ENCODE measurements at regions not wholly inside any gene's neighbourhood (a gene's known extent, or its start where the extent isn't known, plus 50 kb on each side); places are given as distances from the start of the nearest gene placed in this dataset.

DNA sequence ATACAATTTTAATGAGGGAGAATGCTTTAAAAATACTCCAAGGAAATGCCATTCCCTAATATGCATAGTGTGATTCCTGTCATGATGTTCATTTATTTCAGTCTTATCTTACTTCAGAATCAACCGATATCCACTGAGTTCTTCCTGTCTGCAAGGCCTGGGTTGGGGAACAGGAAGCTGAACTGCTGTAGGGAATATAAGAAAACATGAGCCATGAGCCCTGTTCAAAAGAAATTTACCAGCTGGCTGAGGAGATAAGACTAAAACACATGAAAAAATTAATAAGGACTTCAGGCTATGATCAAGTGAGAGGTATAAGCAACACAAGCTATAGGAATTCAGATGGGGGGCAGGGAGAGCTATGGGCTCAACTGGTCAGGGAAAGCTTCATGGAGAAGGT lies 184.7 kb downstream of the PLPP4 start:
- no peak for DNase-seq

DNA sequence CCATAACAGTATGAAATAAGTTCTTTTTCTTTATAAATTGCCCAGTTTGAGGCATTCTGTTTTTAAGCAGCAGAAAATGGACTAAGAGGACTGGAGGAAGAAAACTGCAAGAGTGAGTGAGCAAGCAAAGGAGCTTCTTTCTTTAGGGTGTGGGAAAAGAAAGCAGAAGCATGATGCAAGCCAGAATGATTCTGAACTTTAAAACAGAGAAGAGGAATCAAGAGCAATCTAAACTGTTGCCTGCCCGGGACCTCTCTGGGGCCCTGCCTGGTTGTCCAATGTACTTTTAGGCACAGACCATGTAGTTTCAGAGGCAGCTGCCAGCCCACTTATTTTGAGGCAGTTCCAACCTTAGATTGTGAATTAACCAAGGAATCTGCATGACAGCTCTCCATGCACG lies 186.3 kb downstream of the PLPP4 start:
- no peak for DNase-seq

DNA sequence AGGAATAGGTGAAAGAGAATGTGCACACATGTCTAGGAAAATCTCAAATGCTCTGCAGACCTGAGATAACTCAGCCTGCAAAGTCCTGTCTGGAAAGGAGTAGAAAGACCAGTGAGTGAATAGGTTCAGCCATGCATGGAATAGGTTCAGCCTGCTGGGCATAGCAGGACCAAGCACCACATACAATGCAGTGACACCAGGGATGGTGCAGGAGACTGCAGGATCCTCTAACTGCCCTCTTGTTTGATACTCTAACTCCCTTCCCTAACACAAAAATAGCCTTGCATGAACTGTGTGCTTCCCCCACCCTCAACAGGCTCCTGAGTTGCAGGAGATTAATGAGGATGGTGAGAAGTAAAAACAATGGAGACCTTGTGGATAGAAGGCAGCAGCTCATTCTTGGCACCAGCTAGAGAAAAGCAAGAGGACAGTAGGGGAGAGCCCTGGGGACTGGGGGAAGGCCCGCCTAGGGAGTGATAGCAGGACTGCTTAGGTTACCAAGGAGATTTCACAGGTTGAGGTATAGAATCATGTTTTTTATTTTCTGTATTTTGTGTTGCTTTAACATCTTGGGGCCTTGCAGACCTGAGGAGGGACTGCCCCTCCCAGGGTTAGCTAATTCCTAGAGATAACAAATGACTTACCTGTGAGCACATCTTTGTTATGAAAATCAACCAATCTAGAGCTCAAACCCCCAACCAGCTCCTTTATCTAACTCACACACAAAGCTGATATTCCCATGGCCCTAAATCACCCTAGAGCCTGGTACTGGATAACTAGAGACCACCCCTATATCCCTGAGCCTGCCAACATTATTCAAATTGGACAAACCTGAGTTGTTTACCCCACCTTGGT lies 187.8 kb downstream of the PLPP4 start:
- DNase-seq: no peak

DNA sequence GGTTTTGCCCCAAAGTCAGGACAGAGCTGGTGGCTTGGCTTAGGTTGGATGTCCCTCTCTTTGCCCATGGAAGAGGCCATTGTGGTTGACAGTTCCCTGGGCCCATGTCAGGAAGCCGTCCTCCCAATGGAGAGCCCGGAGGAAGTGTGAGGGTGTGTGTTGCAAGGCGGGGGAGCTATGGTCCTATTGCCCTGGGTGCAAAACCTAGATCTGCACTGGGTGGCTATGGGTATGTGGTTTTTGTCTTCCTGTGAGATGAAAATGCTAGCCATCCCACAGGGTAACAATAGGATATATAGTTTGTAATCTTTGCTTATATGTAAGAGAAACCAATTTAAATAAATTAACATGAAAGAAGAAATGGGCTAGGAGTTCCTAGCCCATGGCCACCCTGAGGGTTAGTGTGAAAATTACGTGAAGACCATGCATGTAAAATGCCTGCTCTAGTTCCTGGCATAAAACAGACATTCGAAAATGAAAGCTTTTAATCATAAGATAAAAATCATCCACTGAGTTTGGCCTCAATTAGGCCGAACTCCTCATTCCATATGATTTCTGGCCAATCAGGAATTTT lies 189.2 kb downstream of the PLPP4 start:
- DNase-seq: no peak

DNA sequence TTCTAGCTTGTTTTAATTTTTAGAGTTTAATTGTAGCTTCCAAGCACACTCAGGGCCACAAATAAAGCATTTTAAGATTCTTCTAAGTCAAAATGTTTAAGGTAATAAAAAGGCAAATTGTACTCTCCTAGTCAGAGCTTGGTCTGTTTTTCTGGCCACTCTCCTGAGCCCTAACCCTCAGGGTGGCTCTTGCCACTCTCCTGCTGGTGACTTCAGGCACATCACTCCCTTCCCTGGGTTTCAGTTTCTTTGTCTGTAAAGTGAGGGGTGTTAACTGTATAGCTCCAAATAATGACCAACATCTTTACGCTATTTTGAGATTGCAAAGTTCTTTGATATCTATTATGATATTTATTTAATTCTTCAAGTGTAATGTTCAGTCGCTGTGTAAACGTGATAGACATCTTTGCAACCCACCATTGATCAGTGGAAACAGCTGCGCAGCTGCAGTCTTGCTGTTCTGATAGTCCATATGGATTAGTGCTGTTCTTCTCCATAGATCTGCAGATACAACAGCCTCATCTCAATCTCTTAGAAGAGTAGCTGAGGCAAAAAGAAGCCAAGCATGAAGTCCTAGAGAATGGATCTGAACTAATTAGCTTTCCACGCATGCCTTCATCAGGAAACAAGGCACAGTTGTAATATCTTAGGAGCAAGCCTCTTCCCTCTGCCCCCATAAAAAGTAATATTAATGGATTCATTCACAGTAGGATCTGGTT lies 189.9 kb downstream of the PLPP4 start:
- no peak for DNase-seq

DNA sequence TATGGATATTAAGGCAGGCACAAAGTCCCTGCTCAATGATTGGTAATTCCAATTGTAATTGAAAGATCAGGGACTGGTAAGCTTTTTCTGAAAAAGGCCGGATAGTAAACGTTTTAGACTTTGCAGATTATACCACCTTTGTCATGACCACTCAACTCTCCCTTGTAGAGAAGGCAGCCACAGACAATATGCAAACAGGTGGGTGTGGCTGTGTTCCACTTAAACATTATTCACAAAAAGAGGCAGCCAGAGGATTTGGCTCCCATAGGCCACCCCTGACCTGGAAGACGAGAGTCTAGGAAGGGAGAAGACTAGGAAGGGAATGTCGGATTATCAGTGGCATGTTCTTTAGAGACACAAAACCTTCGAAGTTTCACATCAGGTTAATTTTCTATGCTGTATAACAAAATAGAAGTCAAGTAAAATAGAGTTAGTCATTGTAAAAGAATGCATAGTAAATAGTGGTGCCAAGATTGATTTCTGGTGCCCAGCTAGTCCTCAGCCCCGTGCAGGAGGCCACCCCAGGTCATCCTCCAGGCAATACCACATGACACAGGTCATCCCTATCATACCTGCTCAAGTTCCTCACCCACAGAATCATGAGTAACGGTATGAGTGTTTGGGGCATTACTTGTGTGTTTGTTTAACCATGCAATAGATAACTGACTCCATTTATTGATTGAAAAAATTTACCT lies 193.8 kb downstream of the PLPP4 start:
- DNase-seq: no peak

DNA sequence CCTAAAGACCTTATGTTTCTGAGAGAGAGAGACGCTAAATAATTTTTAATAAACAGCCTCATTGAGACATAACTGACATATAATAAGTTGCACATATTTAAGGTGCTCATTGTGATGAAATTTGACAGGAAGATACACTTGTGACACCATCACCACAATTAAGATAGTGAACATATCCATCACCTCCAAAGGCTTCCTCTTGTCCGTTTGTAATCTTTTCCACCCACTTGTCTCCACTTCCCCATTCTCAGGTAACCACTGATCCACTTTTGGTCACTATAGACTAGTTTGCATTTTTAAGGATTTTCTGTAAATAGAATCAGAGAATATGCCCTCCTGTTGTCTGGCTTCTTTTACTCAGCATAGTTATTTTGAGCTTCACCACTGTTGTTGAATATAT lies 195.1 kb upstream of the WDR11 start:
- DNase-seq: no peak

DNA sequence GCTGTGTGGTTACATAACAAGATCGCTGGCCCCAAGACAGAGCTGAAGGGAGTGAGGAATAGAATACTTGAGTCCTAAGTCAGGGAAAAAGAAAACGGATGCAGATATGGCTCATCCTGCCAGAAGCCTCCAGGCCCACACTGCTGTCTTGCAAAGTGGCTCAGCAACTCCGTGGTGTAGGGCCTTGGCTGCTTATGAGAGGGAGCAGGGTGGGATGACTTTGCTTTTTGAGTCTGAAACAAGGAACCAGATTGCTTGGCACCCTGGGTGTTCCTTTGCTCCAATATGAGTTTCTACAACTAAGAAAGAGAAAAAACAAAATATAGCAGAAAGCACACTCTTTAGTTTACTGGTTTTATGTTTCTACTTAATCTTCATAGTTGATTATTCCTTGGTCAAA lies 193.8 kb upstream of the WDR11 start:
- no peak for DNase-seq

DNA sequence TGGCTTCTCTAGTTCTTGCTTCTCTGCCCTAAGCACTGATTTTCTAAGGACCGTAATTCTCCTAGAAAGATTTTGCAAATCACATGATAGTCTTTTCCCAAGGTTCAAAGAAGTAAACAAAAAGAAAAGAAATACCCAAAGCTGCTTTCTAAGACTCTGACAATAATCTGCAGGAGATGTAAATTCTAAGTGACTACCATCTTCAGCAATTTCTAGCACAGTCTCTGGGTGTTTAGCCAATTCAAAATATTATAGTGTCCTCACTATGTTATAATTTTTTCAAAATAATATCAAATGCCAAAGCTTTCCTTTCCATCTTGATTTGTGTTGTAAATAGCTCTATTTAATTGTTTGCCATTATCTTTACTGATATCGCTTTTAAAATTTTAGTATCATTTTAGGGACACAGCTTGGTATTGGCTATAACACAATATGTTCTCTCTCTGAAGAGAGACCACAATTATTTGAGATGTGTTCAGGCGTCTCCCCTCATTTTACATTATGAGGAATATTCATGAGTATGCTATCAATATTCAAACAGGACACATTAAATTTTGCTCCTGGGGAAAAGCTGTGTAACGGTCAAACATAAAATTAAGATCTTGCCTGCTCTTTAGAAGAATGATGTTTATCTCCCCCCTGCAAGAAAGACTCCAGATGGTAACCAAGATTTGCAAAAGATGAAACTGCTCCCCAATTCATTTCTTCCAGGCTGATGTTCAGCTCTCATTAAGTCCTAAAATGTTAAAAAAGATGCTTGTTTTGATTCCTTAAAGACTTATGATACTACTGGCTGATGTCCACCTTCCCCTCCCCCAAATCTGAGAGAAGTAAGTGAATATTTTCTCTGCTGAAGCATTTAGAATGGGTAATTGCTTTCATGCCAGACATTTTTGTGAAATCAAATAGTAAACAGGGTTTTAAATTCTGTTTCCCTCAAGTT lies 191.9 kb upstream of the WDR11 start:
- no peak for DNase-seq

DNA sequence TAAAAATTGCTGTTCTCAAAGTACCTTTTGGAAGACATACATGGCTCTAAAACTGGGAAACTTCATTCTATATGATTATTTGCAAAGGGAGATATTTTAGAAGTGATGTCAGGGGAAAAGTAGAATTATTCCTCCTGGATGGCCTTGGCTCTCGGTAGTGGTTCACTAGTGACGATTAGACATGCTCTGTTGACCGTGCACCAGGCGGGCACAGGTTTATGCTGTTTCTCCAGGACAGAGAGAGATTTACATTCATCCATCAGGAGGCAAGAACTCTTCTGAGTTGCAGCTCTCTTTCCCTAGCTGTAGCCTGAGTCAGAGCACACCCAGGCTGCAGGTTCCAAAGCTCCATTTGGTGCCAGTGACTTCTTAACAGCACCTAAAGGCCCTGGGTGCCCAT lies 184.9 kb upstream of the WDR11 start:
- DNase-seq: no peak

DNA sequence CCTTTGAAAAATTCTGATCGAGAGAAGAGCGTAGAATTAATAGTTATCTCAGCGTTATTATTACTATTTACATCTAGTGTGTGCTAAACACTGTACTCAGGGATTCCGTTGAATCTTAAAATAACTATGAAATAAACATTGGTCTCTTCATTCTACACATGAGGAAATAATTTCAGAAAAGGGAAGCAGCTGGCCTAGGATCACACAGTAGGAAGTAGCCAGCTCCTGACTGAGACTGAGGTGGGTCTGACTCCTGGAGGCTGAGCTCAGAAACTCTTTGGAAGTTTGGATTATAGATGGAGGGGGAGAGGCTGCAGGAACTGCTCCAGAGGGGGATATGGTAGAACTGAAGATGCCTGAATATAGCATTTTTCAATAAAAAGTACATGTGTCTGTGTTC lies 183.9 kb upstream of the WDR11 start:
- DNase-seq: no peak

DNA sequence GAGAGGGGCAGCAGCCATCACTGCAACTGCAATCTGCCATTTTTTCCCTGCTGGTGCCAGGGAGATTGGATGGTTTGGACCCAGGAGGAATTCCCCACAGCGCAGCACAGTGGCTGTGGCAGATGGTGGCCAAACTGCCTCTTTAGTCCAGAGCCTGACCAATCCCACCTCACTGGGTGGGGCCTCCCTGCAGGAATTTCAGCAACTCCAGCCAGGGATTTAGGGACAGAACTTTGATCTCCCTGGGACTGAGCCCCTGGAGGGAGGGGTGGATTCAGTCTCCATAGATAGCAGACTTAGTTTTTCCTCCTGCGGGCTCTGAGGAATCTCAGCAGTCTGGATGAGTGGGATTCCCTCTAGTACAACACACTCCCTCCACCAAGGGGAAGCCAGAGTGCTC lies 179.7 kb upstream of the WDR11 start:
- no peak for DNase-seq

DNA sequence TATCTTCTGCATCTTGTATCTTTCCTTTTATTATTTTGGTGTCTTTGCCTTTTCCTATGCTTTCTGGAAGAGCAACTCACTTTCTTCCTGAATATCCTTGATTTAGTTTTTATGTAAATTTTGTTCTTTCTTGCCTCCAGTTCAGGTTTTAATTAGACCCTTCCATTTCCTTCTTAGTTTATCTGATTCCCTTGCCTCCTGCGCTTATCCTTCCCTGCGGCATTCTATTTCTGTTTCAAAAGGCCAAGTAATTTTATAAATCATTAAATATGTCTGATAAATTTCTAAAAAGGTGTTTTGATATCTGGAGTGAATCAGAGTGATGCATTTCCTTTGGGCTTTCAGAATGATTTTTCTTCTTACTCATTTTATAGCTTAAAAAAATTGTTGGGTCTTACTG lies 167.7 kb upstream of the WDR11 start:
- DNase-seq: no peak

DNA sequence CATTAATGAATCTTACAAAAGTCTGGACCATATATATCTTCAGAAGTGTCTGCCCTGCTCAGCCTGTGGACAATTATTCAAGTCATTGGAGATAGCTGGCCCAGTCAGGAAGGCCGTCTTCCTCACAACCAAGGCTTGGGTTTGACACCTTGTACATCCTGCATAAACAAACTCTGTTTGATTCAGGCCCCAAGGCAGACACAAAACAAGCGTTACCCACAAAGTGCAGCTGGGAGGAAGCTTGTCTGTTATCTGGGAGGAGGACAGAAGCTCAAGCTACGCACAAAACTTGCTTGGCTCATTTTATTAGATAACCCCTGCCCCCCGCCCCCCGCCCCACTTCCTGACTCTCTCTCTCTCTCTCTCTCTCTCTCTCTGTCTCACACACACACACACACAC lies 166.9 kb upstream of the WDR11 start:
- DNase-seq: no peak

DNA sequence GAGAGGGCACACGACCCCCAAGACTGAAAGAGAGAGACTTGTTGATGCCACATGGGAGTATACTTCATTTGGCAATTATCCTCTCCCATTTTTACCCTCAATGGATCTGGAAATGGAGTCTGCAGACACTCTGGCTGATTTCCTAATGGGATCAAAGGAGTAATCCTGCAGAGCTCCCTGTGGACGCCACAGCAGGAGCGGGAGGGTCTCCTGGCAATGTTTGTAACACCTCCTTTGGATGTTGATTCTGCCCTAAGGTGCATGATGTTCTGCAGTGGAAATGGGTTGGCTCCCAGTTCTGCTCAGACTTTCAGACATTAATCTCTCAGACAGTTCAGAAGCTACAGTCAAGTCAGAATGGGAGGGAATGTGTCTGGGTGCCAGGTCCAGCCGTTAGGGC lies 166.0 kb upstream of the WDR11 start:
- DNase-seq: no peak

DNA sequence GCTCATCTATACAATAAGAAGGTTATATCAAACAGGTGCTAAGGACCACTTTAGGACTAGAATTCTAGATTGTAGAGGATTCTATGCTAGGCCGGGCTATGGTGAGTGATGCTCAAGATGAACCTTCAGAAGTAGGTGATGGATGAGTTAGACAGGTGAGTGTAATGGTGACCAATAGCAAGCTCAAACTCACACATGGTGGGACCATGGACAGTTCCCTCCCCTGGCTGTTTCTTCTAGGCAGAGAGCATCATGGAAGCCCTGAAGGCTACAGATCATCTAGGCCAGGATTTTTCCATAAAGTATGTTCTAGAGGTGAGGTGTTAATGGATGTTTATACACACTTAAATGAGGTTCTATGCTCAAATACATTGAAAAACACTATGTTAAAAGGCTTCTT lies 162.2 kb upstream of the WDR11 start:
- no peak for DNase-seq

DNA sequence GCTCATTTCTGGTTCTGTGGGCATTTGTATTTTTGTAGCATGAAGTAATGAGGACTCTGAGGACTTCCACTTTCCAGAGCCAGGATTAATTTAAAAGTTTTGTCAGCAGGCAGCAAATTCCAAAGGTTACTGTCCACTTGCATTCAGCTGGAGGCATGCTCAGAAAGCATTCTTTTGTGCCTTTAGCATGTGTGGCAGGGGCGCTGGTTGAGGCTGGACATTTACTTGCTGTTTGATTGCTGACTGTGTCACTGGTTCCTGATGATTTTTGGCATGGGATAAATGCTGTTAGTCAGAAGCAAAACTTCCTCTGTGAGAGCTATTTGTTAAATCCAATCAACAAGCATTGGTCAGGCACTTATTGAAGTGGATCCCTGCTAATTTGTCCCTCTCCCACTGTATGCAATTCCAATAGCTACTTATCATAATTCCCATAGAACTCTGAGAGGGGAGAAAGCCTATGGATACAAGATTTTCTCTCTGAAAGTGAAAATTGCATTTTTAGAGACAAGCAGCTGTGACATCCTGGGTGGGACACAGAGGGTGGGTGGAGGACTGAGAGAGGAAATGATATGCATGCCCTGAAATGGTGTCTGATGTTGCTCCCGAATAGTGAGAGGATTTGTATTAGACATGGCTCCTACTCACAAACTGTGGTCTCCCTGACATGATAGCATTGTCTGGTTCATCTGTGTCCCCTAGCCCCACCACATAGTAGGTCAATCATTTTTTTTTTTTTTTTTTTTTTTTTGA lies 161.2 kb upstream of the WDR11 start:
- no peak for DNase-seq

DNA sequence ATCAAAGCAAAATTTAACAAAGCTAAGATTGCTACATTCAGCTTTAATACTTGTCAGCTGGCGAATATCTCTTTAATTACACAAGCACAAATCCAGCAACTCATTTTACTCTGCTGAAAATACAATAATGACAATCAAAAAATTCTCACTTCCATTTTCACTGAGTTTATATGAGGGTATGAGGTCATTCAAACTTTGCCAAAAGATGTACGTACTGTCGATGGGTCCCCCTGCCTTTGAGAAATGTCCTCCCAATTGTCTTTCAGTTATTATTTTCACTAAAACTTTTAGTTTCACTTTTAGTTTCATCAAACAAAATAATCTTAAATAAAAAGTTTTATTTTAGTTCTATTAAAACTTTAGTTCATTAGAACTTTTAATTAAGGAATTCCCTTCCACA lies 159.5 kb upstream of the WDR11 start:
- no peak for DNase-seq

DNA sequence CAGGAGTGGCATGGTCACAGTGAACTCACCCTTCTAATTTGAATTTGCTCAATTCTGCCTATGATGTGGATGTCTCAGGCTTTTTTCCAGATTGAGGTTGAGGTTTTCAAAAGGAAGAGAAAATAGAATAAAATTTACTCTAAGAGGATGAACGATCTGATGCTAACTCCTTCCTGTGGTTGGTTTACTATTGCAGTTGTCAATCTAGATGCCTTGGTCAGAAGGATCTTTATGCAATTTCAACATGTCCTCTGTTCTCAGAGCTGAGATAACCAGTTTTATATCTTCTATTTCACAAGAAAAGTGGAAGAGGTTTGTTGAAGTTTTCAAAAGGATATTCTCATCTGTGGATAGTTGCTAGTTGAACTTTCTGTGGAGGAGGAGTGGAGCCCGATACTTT lies 150.7 kb upstream of the WDR11 start:
- DNase-seq: no peak

DNA sequence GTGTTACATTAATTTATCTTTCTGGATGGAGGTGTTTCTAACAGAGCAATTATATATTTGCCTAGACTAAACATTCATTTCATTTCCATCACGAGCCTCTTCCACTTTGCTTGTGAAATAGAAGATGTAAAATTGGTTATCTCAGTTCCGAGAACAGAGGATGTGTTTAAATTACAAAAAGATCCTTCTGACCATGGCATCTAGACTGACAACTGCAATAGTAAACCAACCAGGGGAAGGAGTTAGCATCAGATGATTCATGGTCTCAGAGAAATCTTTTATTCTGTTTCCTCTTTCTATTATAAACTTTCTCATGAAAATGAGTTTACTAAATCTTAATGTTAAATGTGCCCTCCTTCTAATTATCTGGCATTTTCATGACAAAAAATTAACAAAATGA lies 149.8 kb upstream of the WDR11 start:
- DNase-seq: no peak

DNA sequence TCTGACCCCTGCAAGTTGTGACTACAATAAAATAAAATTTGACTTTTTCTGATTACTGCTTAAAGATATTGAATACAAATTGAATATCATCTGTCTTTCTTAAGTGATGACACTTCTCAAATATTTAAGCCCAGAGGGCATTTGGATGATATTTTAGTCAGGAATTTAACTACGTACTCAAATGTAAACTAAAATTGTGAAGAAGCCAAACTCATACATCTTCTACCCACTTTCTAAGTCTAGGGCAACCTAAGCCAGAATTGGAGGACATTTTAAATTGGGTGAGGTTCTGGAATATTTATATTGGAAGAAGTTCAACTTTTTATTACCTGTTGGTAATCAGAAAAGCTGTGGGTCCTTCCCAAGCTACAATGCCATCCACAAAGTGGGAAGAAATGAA lies 149.1 kb upstream of the WDR11 start:
- no peak for DNase-seq

DNA sequence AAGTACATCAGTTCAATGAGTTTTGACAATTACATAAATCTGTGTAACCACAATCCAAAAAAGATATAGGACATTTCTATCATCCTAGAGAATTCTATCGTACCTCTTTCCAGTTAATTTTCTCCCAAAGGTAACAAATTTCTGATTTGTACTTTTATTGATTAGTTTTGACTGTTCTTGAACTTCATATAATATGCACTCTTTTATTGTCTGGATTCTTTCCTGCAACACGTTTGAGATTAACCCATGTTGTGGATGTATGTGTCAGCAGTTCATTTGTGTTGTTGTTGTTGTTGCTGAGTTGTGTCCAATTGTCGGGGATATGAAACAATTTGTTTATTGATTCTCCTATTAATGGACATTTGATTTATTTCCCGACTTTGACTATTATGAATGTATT lies 145.9 kb upstream of the WDR11 start:
- no peak for DNase-seq
